Activated CD4-positive, alpha-beta T cell treated with anti-CD3 and anti-CD28 coated beads, Interleukin-2, amount 10 ng/mL, durations not matched to agents 24 days and 14 days (primary cell): ENCODE measurements at regions not wholly inside any gene's neighbourhood (a gene's known extent, or its start where the extent isn't known, plus 50 kb on each side); places are given as distances from the start of the nearest gene placed in this dataset.
"Not testable (repeated sequence)": the region's sequence is repeated elsewhere in the genome, so short reads cannot be mapped to it uniquely, and the experiment has no call there.

ENCODE experiments used
- DNase-seq: peaks from one replicate; pipeline ENCODE4 v3.0.0; 2022
- H3K27ac Mint-ChIP-seq: one replicate; pipeline ENCODE4 v1.8.0; 2022; ENCODE audit warnings: mild to moderate bottlenecking, mixed read lengths
- H3K27me3 Mint-ChIP-seq: one replicate; pipeline ENCODE4 v1.8.0; 2022; ENCODE audit warnings: mixed read lengths
- H3K36me3 Mint-ChIP-seq: one replicate; pipeline ENCODE4 v1.8.0; 2022; ENCODE audit warnings: low read depth, mild to moderate bottlenecking, mixed read lengths
- H3K4me1 Mint-ChIP-seq: one replicate; pipeline ENCODE4 v1.8.0; 2021; ENCODE audit warnings: mixed read lengths
- H3K4me3 Mint-ChIP-seq: one replicate; pipeline ENCODE4 v1.8.0; 2022; ENCODE audit warnings: mild to moderate bottlenecking, moderate library complexity, mixed read lengths
- H3K9me3 Mint-ChIP-seq: one replicate; pipeline ENCODE4 v1.8.0; 2021; ENCODE audit warnings: mixed read lengths
- intact Hi-C: fragments of 100-400 bp; cut with micrococcal nuclease; formaldehyde crosslinking; loops from one replicate; pipeline ENCODE4 v1.15.1; 2023

- Mint-ChIP-seq H3K27ac (no peak overlapping the region), H3K9me3 (no peaks in the 10 kb centered on the region), H3K36me3 (no peaks in the 10 kb centered on the region), H3K4me1 (peaks cover 21% of the 10 kb centered on the region), H3K27me3 (peaks cover 6% of the 10 kb centered on the region), H3K4me3 (no peak overlapping the region)
- DNase-seq, result no peak
- intact Hi-C loops, result no loop called here
These were observed 63.7 kb upstream of the PTPN1 start for GRCh38 chr20:50446351-50447101.

GRCh38 chr20:50447102-50447804 is 62.9 kb upstream of the PTPN1 start:
- peaks cover 11% of the 10 kb centered on the region for H3K27me3 Mint-ChIP-seq
- no peaks in the 10 kb centered on the region for H3K9me3 Mint-ChIP-seq
- H3K27ac Mint-ChIP-seq, result no peak overlapping the region
- peaks cover 20% of the 10 kb centered on the region for H3K4me1 Mint-ChIP-seq
- no peak for DNase-seq
- intact Hi-C loops, result no loop called here
- H3K36me3 Mint-ChIP-seq, result no peaks in the 10 kb centered on the region
- no peak overlapping the region for H3K4me3 Mint-ChIP-seq

DNA sequence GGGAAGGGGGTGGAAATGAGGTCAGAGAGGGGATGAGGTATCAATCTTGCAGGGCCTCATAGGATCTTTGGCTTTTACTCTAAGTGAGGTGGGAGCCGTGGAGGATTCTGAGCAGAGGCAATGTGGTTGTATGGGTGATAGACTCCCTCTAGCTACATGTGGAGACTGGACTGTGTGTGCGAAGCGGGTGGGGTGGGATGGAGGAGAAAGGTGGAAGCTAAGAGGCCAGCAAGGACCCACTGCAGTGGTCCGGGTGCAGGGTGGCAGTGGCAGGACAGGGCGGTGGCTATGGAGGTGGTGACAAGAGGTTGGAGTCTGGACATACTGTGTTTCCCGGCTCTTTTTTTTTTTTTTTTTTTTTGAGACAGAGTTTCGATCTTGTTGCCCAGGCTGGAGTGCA is 62.4 kb upstream of the PTPN1 start:
- DNase-seq, result no peak
- intact Hi-C loops, result no loop called here
- H3K27ac Mint-ChIP-seq, result no peak overlapping the region
- H3K9me3 Mint-ChIP-seq, result no peaks in the 10 kb centered on the region
- no peak overlapping the region for H3K4me3 Mint-ChIP-seq
- H3K36me3 Mint-ChIP-seq, result no peaks in the 10 kb centered on the region
- peaks cover 15% of the 10 kb centered on the region for H3K27me3 Mint-ChIP-seq
- H3K4me1 Mint-ChIP-seq, result peaks cover 20% of the 10 kb centered on the region

GRCh38 chr20:50448625-50449403 is 61.4 kb upstream of the PTPN1 start:
- Mint-ChIP-seq H3K4me1 (peaks cover 20% of the 10 kb centered on the region), H3K27me3 (peaks cover 23% of the 10 kb centered on the region)
- H3K9me3 Mint-ChIP-seq, DNase-seq, intact Hi-C loops, H3K36me3 Mint-ChIP-seq, H3K4me3 Mint-ChIP-seq, H3K27ac Mint-ChIP-seq: not testable (repeated sequence)

DNA sequence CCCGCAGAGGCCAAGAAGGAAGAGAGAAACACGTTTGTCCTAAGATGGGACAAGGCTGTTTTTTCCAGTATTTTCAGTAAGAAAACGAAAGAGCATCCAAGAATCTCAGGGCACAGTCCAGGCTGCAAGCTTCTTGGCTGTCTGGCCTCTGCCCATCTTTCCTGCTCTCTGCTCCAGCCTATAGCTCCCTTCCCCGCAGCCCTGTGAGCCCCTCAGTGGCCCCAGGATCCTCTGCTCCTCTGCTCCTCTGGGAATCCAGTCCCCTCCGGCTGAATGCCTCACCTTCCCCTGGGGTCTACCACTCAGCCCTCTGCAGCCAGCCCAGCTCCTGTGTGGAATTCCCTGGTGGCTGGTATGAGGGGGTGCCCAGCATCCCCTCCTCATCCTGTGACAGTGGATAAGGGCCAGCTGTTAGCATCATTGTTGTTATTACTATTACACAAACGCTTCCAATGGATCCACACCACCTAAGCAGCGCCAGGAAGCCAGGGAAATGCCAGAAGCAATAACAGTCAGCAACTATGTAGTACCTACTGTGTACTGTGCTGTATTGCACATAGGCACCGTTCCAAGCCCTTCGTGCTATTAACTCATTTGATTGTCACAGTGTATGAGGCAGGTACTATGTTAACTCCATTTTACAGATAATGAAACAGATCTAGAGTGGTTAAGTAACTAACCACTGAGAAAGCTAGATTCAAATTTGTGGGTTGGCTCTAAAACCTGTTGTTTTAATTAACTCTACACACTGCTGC is 60.3 kb upstream of the PTPN1 start:
- DNase-seq, result no peak
- Mint-ChIP-seq H3K36me3 (no peaks in the 10 kb centered on the region), H3K4me1 (peaks cover 20% of the 10 kb centered on the region), H3K4me3 (no peak overlapping the region), H3K27ac (no peak overlapping the region), H3K27me3 (peaks cover 26% of the 10 kb centered on the region), H3K9me3 (no peaks in the 10 kb centered on the region)
- intact Hi-C loops, result no loop called here

- intact Hi-C loops, result no loop called here
- no peak overlapping the region for H3K4me3 Mint-ChIP-seq
- no peak for DNase-seq
- no peak overlapping the region for H3K27ac Mint-ChIP-seq
- H3K9me3 Mint-ChIP-seq, result no peaks in the 10 kb centered on the region
- H3K4me1 Mint-ChIP-seq, result peaks cover 18% of the 10 kb centered on the region
- peaks cover 26% of the 10 kb centered on the region for H3K27me3 Mint-ChIP-seq
- H3K36me3 Mint-ChIP-seq, result no peaks in the 10 kb centered on the region
These were observed 59.7 kb upstream of the PTPN1 start for GRCh38 chr20:50450493-50450826.

- Mint-ChIP-seq H3K36me3 (no peaks in the 10 kb centered on the region), H3K27me3 (peaks cover 26% of the 10 kb centered on the region), H3K9me3 (no peaks in the 10 kb centered on the region), H3K27ac (no peak overlapping the region), H3K4me1 (peaks cover 19% of the 10 kb centered on the region), H3K4me3 (peak overlapping the region; percentile 33)
- intact Hi-C loops, result no loop called here
- DNase-seq, result peak; percentile 65
These were observed 59.1 kb upstream of the PTPN1 start for GRCh38 chr20:50450881-50451752.

DNA sequence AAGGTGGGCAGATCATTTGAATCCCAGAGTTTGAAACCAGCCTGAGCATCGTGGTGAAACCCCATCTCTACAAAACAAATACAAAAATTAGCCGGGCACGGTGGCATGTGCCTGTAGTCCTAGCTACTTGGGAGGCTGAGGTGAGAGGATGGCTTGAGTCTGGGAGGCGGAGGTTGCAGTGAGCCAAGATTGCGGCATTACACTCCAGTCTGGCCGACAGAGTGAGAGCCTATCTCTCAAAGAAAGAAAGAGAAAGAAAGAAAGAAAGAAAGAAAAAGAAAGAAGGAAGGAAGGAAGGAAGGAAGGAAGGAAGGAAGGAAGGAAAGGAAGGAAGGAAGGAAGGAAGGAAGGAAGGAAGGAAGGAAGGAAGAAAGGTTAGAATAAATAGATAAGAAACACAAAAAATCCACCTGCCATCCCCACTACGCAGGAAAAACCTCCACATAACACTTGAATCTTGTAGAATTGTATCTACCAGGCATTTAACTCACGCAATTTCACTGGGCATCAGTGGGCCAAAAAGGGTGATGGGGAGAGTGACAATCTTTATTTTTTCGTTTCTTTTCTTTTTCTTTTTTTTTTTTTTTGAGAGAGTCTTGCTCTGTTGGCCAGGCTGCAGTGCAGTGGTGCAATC is 58.3 kb upstream of the PTPN1 start:
- H3K36me3 Mint-ChIP-seq, DNase-seq, H3K27ac Mint-ChIP-seq, intact Hi-C loops, H3K9me3 Mint-ChIP-seq: not testable (repeated sequence)
- peaks cover 17% of the 10 kb centered on the region for H3K4me1 Mint-ChIP-seq
- peaks cover 26% of the 10 kb centered on the region for H3K27me3 Mint-ChIP-seq
- H3K4me3 Mint-ChIP-seq, result peak overlapping the region; percentile 33

DNA sequence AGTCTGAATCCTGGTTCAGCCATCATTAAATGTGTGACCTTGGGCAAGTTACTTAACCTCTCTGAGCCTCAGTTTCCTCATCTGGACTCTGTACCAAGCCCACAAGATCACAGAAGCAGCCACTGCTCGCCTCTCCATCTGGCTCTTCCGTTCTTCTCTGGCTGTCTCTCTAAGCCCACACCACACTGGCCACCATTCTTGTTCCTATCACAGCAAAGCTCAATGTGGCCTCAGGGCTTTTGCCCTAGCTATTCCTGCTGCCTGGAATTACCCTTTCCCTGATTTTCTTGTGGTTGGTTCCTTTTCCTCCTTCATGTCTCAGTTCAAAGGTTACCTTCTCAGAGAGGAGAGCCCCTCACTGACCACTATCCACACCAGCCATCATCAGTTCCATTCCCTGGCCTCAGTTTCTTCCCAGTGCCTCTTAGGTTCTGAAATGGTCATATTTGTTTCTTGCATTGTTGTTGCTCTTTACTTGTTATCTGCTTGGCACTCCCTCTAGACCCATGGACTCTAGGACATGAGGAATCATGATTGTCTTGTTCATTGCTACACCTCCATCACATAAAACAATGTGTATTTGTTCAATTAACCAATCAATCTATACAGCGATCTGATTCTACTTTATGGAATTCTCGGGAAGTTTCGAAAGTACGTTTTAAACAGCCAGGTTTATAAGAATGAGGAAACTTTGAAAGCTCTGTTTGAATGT is 56.5 kb upstream of the PTPN1 start:
- H3K4me3 Mint-ChIP-seq, result no peak overlapping the region
- H3K9me3 Mint-ChIP-seq, result peaks cover under 1% of the 10 kb centered on the region
- no peak for DNase-seq
- H3K36me3 Mint-ChIP-seq, result no peaks in the 10 kb centered on the region
- H3K27ac Mint-ChIP-seq, result no peak overlapping the region
- H3K4me1 Mint-ChIP-seq, result peaks cover 19% of the 10 kb centered on the region
- H3K27me3 Mint-ChIP-seq, result peaks cover 24% of the 10 kb centered on the region
- intact Hi-C loops, result no loop called here

DNA sequence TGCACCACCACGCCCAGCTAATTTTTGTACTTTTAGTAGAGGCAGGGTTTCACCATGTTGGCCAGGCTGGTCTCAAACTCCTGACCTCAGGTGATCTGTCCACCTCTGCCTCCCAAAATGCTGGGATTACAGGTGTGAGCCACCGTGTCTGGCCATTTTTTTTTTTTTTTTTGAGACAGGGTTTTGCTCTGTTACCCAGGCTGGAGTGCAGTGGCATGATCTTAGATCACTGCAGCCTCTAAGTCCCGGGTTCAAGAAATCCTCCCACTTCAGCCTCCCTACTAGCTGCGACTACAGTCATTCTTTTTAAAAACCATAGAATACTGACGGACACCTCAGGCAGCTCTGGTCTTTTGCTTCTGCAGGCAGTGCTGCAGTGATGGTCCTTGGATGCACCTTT is 54.9 kb upstream of the PTPN1 start:
- Mint-ChIP-seq H3K4me1 (peaks cover 21% of the 10 kb centered on the region), H3K27me3 (peaks cover 25% of the 10 kb centered on the region)
- H3K27ac Mint-ChIP-seq, H3K4me3 Mint-ChIP-seq, DNase-seq, H3K36me3 Mint-ChIP-seq, H3K9me3 Mint-ChIP-seq, intact Hi-C loops: not testable (repeated sequence)

- Mint-ChIP-seq H3K4me3 (no peak overlapping the region), H3K9me3 (peaks cover 7% of the 10 kb centered on the region), H3K27ac (no peak overlapping the region), H3K27me3 (peaks cover 23% of the 10 kb centered on the region), H3K36me3 (no peaks in the 10 kb centered on the region), H3K4me1 (peaks cover 21% of the 10 kb centered on the region)
- no peak for DNase-seq
- intact Hi-C loops, result no loop called here
These were observed 54.3 kb upstream of the PTPN1 start for GRCh38 chr20:50455656-50456451.
